Fibroblast of lung (primary cell): ENCODE measurements at regions not wholly inside any gene's neighbourhood (a gene's known extent, or its start where the extent isn't known, plus 50 kb on each side); places are given as distances from the start of the nearest gene placed in this dataset.
A peak's percentile ranks its signal among the peaks of the same experiment; 100 is the strongest.

Source experiments
- DNase-seq, 2 donors: peaks; one replicate each; pipeline versions ENCODE4 v3.0.0 to v3.0.0-alpha.2; 2010; ENCODE audit warnings: low read depth in 2 of 2
- H2AFZ ChIP-seq: 2 replicates; pipeline ENCODE4 v1.5.1; 2012; ENCODE audit warnings: low read length, control low read depth, inconsistent platforms
- H3K27ac ChIP-seq: 2 replicates; pipeline ENCODE4 v1.5.1; 2011; ENCODE audit warnings: low read length, control low read depth; ENCODE audit not compliant: insufficient read depth
- H3K27me3 ChIP-seq: 2 replicates; pipeline ENCODE4 v1.5.1; 2011; ENCODE audit warnings: mild to moderate bottlenecking, low read length; ENCODE audit not compliant: control insufficient read depth, insufficient read depth
- H3K36me3 ChIP-seq: 2 replicates; pipeline ENCODE4 v1.5.1; 2011; ENCODE audit warnings: low read length; ENCODE audit not compliant: control insufficient read depth, insufficient read depth
- H3K4me1 ChIP-seq: 2 replicates; pipeline ENCODE4 v1.5.1; 2011; ENCODE audit warnings: low read length; ENCODE audit not compliant: control insufficient read depth, insufficient read depth; ENCODE audit errors: extremely low read depth
- H3K4me2 ChIP-seq: 2 replicates; pipeline ENCODE4 v1.5.1; 2011; ENCODE audit warnings: low read length, control low read depth; ENCODE audit not compliant: insufficient read depth; ENCODE audit errors: extremely low read depth
- H3K4me3 ChIP-seq, 4 experiments: fragments of 200-600 bp in 1 of 4; sonication (generic) in 1 of 4; replicated peaks in 1 of 4; 2 replicates each; pipeline ENCODE4 v1.5.1; 2011 to 2016; ENCODE audit warnings: low read length in 4 of 4, low read depth in 3 of 4, mild to moderate bottlenecking in 3 of 4, control low read depth in 2 of 4, inconsistent platforms in 1 of 4, mixed read lengths in 1 of 4; ENCODE audit not compliant: insufficient read depth in 1 of 4; ENCODE audit errors: control extremely low read depth in 1 of 4
- H3K79me2 ChIP-seq: 2 replicates; pipeline ENCODE4 v1.5.1; 2012; ENCODE audit warnings: mild to moderate bottlenecking, low read length, inconsistent platforms; ENCODE audit not compliant: control insufficient read depth, insufficient read depth
- H3K9ac ChIP-seq: 2 replicates; pipeline ENCODE4 v1.5.1; 2011; ENCODE audit warnings: mild to moderate bottlenecking, low read length, control low read depth; ENCODE audit not compliant: insufficient read depth
- H3K9me3 ChIP-seq: 2 replicates; pipeline ENCODE4 v1.5.1; 2012; ENCODE audit warnings: low read depth, low read length; ENCODE audit not compliant: control insufficient read depth, insufficient read depth
- H4K20me1 ChIP-seq: 2 replicates; pipeline ENCODE4 v1.5.1; 2011; ENCODE audit warnings: low read length; ENCODE audit not compliant: control insufficient read depth, insufficient read depth; ENCODE audit errors: extremely low read depth
- CTCF ChIP-seq, 2 donors: IDR thresholded peaks in 1 of 2; conservative IDR thresholded peaks in 1 of 2; 1 replicate in 1 of 2; 2 replicates in 1 of 2; pipeline ENCODE4 v1.5.1; 2011 to 2012; ENCODE audit warnings: low read length in 2 of 2, control low read depth in 1 of 2, inconsistent platforms in 1 of 2, low read depth in 1 of 2, mild to moderate bottlenecking in 1 of 2
- EZH2 ChIP-seq: IDR thresholded peaks from 2 replicates; pipeline ENCODE4 v1.5.1; 2012; ENCODE audit warnings: low read length, control low read depth, mild to moderate bottlenecking; ENCODE audit errors: missing control alignments

GRCh38 chr4:83783215-83783614, 247.3 kb downstream of the GPAT3 start:
- Histone ChIP-seq H3K4me3 (no peak overlapping the region), H3K9ac (no peak overlapping the region), H4K20me1 (no peaks in the 10 kb centered on the region), H3K27ac (no peak overlapping the region), H3K36me3 (no peaks in the 10 kb centered on the region), H3K27me3 (no peaks in the 10 kb centered on the region), H3K79me2 (no peaks in the 10 kb centered on the region), H3K9me3 (no peaks in the 10 kb centered on the region), H2AFZ (no peak overlapping the region), H3K4me1 (no peaks in the 10 kb centered on the region), H3K4me2 (no peak overlapping the region)
- no peak for DNase-seq
- TF ChIP-seq CTCF (conservative IDR thresholded peaks at IDR 0.05 in 1 of 2, IDR thresholded peaks at IDR 0.05 in 1 of 2; ENCODE audit: low read depth in 1 of 2, low read length in 2 of 2) (no peak), EZH2 (no peak)

GRCh38 chr4:83782591-83782990, 246.7 kb downstream of the GPAT3 start:
- H3K27me3 ChIP-seq: no peaks in the 10 kb centered on the region
- no peak overlapping the region for H3K27ac ChIP-seq
- no peaks in the 10 kb centered on the region for H3K36me3 ChIP-seq
- H3K9me3 ChIP-seq: no peaks in the 10 kb centered on the region
- H3K4me2 ChIP-seq: no peak overlapping the region
- H3K4me1 ChIP-seq: no peaks in the 10 kb centered on the region
- no peak for TF ChIP-seq EZH2
- no peak for TF ChIP-seq CTCF (conservative IDR thresholded peaks at IDR 0.05 in 1 of 2, IDR thresholded peaks at IDR 0.05 in 1 of 2; ENCODE audit: low read depth in 1 of 2, low read length in 2 of 2)
- no peaks in the 10 kb centered on the region for H4K20me1 ChIP-seq
- H3K79me2 ChIP-seq: no peaks in the 10 kb centered on the region
- no peak overlapping the region for H2AFZ ChIP-seq
- DNase-seq: peak in 1 of 2 donors; percentile 20
- no peak overlapping the region for H3K4me3 ChIP-seq
- H3K9ac ChIP-seq: no peak overlapping the region

- Histone ChIP-seq H3K4me1 (no peaks in the 10 kb centered on the region), H3K4me2 (no peak overlapping the region), H3K36me3 (no peaks in the 10 kb centered on the region), H3K27me3 (no peaks in the 10 kb centered on the region), H3K9me3 (no peaks in the 10 kb centered on the region), H3K27ac (no peak overlapping the region), H4K20me1 (no peaks in the 10 kb centered on the region), H2AFZ (no peak overlapping the region), H3K9ac (no peak overlapping the region), H3K79me2 (no peaks in the 10 kb centered on the region), H3K4me3 (no peak overlapping the region)
- DNase-seq: no peak
- TF ChIP-seq CTCF (conservative IDR thresholded peaks at IDR 0.05 in 1 of 2, IDR thresholded peaks at IDR 0.05 in 1 of 2; ENCODE audit: low read depth in 1 of 2, low read length in 2 of 2) (no peak), EZH2 (no peak)
These were observed 245.5 kb downstream of the GPAT3 start for GRCh38 chr4:83781434-83781833.
